ENCODE measurements at regions not wholly inside any gene's neighbourhood (a gene's known extent, or its start where the extent isn't known, plus 50 kb on each side); places are given as distances from the start of the nearest gene placed in this dataset.

DNA sequence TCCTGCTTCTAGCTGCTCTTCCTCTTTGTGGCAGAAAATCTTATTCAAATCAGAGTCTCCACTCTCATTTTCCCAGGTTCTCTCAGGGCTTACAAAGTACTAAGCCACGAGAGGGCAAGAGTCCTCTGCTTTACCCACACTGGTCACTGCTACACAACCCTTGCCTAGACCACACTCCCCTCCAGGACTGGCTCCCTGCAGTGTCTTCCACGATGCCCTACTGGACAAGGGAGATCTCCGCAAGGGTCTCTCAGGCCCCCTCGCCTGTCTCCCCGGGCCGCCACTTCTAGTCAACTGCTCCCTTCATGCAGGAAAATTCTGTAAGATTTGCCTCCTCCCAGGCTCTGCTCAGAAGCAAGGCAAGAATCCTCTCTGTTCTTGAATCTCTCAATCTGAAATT lies 319.6 kb downstream of the RRAGC start:
- no peak for TF ChIP-seq EZH2phosphoT487 (IDR thresholded peaks at IDR 0.05; ENCODE audit: borderline replicate concordance, low read length)
- TF ChIP-seq, protein P1, sequence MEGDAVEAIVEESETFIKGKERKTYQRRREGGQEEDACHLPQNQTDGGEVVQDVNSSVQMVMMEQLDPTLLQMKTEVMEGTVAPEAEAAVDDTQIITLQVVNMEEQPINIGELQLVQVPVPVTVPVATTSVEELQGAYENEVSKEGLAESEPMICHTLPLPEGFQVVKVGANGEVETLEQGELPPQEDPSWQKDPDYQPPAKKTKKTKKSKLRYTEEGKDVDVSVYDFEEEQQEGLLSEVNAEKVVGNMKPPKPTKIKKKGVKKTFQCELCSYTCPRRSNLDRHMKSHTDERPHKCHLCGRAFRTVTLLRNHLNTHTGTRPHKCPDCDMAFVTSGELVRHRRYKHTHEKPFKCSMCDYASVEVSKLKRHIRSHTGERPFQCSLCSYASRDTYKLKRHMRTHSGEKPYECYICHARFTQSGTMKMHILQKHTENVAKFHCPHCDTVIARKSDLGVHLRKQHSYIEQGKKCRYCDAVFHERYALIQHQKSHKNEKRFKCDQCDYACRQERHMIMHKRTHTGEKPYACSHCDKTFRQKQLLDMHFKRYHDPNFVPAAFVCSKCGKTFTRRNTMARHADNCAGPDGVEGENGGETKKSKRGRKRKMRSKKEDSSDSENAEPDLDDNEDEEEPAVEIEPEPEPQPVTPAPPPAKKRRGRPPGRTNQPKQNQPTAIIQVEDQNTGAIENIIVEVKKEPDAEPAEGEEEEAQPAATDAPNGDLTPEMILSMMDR (IDR thresholded peaks at IDR 0.05; ENCODE audit: low read depth, low read length, poor library complexity, severe bottlenecking): no peak

All from DOHH2 (cell line).